8988T (cell line): ENCODE measurements at regions not wholly inside any gene's neighbourhood (a gene's known extent, or its start where the extent isn't known, plus 50 kb on each side); places are given as distances from the start of the nearest gene placed in this dataset.
"Not testable (repeated sequence)": the region's sequence is repeated elsewhere in the genome, so short reads cannot be mapped to it uniquely, and the experiment has no call there.

Experiments used
- DNase-seq: peaks from one replicate; pipeline ENCODE4 v3.0.0; 2011

GRCh38 chr3:104907507-104907906 lies 459.2 kb upstream of the ALCAM start:
- DNase-seq = no peak

GRCh38 chr3:104908761-104909160 lies 457.9 kb upstream of the ALCAM start:
- no peak for DNase-seq

GRCh38 chr3:104909198-104909597 lies 457.5 kb upstream of the ALCAM start:
- DNase-seq = no peak

- DNase-seq = no peak
Observed at GRCh38 chr3:104909721-104910120, 457.0 kb upstream of the ALCAM start.

- no peak for DNase-seq
Observed at GRCh38 chr3:104911376-104911775, 455.3 kb upstream of the ALCAM start.

GRCh38 chr3:104916971-104917370 lies 449.7 kb upstream of the ALCAM start:
- DNase-seq = no peak

GRCh38 chr3:104920512-104920911 lies 446.2 kb upstream of the ALCAM start:
- no peak for DNase-seq

- DNase-seq = no peak
Observed at GRCh38 chr3:104933972-104934371, 432.7 kb upstream of the ALCAM start.

- DNase-seq = no peak
Observed at GRCh38 chr3:104935613-104936012, 431.1 kb upstream of the ALCAM start.

- no peak for DNase-seq
Observed at GRCh38 chr3:104939196-104939595, 427.5 kb upstream of the ALCAM start.

GRCh38 chr3:104941785-104942184 lies 424.9 kb upstream of the ALCAM start:
- no peak for DNase-seq

- DNase-seq = no peak
Observed at GRCh38 chr3:104943974-104944373, 422.7 kb upstream of the ALCAM start.

GRCh38 chr3:104947943-104948342 lies 418.8 kb upstream of the ALCAM start:
- no peak for DNase-seq

GRCh38 chr3:104949810-104950209 lies 416.9 kb upstream of the ALCAM start:
- not testable (repeated sequence) for DNase-seq

GRCh38 chr3:104951426-104951825 lies 415.3 kb upstream of the ALCAM start:
- DNase-seq = no peak

- DNase-seq = no peak
Observed at GRCh38 chr3:104952146-104952972, 414.4 kb upstream of the ALCAM start.

- no peak for DNase-seq
Observed at GRCh38 chr3:104956620-104957345, 409.9 kb upstream of the ALCAM start.

- DNase-seq = no peak
Observed at GRCh38 chr3:104960579-104960978, 406.1 kb upstream of the ALCAM start.

- DNase-seq = no peak
Observed at GRCh38 chr3:104961851-104962250, 404.9 kb upstream of the ALCAM start.

- no peak for DNase-seq
Observed at GRCh38 chr3:104974316-104974715, 392.4 kb upstream of the ALCAM start.

GRCh38 chr3:104977719-104978118 lies 389.0 kb upstream of the ALCAM start:
- DNase-seq = no peak

GRCh38 chr3:104982130-104982529 lies 384.6 kb upstream of the ALCAM start:
- DNase-seq = no peak

GRCh38 chr3:104987859-104988258 lies 378.9 kb upstream of the ALCAM start:
- DNase-seq = no peak

GRCh38 chr3:104988496-104988895 lies 378.2 kb upstream of the ALCAM start:
- no peak for DNase-seq
